ENCODE measurements at regions not wholly inside any gene's neighbourhood (a gene's known extent, or its start where the extent isn't known, plus 50 kb on each side); places are given as distances from the start of the nearest gene placed in this dataset.
"Not testable (repeated sequence)": the region's sequence is repeated elsewhere in the genome, so short reads cannot be mapped to it uniquely, and the experiment has no call there.

- Histone ChIP-seq H3K4me3 (no peak overlapping the region), H3K9me3 (no peaks in the 10 kb centered on the region), H3K27ac (no peak overlapping the region), H3K27me3 (replicated peaks; ENCODE audit: insufficient read depth) (no peaks in the 10 kb centered on the region), H3K4me1 (ENCODE audit: control insufficient read depth in 1 of 2, low read depth in 2 of 2) (no peaks in the 10 kb centered on the region), H3K36me3 (no peaks in the 10 kb centered on the region)
- ATAC-seq (ENCODE audit: insufficient number of reproducible peaks, low FRiP score, low read depth) (no peak), DNase-seq (ENCODE audit: low spot score) (no peak)
- TF ChIP-seq, protein P1, sequence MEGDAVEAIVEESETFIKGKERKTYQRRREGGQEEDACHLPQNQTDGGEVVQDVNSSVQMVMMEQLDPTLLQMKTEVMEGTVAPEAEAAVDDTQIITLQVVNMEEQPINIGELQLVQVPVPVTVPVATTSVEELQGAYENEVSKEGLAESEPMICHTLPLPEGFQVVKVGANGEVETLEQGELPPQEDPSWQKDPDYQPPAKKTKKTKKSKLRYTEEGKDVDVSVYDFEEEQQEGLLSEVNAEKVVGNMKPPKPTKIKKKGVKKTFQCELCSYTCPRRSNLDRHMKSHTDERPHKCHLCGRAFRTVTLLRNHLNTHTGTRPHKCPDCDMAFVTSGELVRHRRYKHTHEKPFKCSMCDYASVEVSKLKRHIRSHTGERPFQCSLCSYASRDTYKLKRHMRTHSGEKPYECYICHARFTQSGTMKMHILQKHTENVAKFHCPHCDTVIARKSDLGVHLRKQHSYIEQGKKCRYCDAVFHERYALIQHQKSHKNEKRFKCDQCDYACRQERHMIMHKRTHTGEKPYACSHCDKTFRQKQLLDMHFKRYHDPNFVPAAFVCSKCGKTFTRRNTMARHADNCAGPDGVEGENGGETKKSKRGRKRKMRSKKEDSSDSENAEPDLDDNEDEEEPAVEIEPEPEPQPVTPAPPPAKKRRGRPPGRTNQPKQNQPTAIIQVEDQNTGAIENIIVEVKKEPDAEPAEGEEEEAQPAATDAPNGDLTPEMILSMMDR (IDR thresholded peaks at IDR 0.05) = no peak
These were observed 788.4 kb downstream of the AACS start for GRCh38 chr12:125853670-125854069.

DNA sequence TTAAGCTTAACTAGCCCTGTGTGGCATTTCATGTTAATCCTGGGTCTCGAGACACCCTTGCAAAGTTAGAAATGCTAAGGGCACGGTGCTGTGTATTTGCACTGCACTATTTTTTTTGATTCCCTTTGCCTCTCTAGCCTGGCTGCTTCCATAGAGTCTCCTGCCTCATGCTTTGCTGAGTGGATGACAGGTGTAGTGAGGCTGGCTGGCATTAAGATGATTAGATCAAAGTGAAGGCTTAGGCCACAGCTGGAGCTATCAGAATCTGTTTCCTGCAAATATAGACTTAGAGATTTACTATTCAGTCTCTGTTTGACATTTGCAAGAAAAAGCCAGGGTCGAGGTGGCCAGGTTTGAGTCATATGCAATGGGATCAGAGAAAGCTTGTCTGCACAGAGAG lies 791.1 kb downstream of the AACS start:
- no peaks in the 10 kb centered on the region for H3K4me1 ChIP-seq (ENCODE audit: control insufficient read depth in 1 of 2, low read depth in 2 of 2)
- DNase-seq (ENCODE audit: low spot score) (no peak), ATAC-seq (ENCODE audit: insufficient number of reproducible peaks, low FRiP score, low read depth) (no peak)
- H3K9me3 ChIP-seq = no peaks in the 10 kb centered on the region
- no peak overlapping the region for H3K27ac ChIP-seq
- TF ChIP-seq, protein P1 (IDR thresholded peaks at IDR 0.05) = no peak
- H3K27me3 ChIP-seq (replicated peaks; ENCODE audit: insufficient read depth) = no peaks in the 10 kb centered on the region
- H3K36me3 ChIP-seq = no peaks in the 10 kb centered on the region
- no peak overlapping the region for H3K4me3 ChIP-seq

- Histone ChIP-seq H3K9me3 (no peaks in the 10 kb centered on the region), H3K27me3 (replicated peaks; ENCODE audit: insufficient read depth) (no peaks in the 10 kb centered on the region), H3K36me3 (no peaks in the 10 kb centered on the region), H3K4me1 (ENCODE audit: control insufficient read depth in 1 of 2, low read depth in 2 of 2) (no peaks in the 10 kb centered on the region), H3K4me3 (no peak overlapping the region), H3K27ac (no peak overlapping the region)
- TF ChIP-seq, protein P1 (IDR thresholded peaks at IDR 0.05) = no peak
- DNase-seq (ENCODE audit: low spot score) (no peak), ATAC-seq (ENCODE audit: insufficient number of reproducible peaks, low FRiP score, low read depth) (no peak)
These were observed 791.7 kb downstream of the AACS start for GRCh38 chr12:125856896-125857295.

DNA sequence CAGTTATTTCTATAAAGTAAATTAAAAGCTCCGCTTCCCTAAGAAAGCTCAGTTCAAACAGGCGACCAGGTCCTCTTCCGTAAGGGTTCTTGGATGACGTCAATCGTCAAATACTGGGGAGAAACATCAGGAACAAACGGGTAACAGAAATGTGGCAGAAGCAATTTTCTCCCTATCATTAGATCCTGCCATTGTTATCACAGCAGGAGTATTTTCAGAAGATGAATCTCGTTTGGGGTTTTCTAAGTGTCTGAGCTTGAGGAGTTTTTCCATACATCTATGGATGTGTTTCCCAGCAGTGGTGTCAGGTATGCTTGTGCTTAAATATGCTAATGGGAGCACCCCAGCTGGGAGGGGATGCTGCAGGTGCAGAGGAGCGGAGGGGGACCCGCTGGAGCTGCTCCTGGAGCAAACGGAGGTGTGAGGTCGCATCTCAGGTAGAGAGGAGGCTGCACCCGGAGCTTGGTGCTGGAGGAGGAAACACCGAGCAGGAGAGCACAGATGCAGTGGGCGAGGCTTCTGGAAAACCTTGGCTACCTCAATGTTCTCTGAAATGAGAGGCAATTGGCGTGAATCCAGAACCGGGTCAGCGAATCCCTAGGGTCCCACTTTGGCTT lies 795.5 kb downstream of the AACS start:
- Histone ChIP-seq H3K4me1 (ENCODE audit: control insufficient read depth in 1 of 2, low read depth in 2 of 2) (no peaks in the 10 kb centered on the region), H3K27me3 (replicated peaks; ENCODE audit: insufficient read depth) (no peaks in the 10 kb centered on the region), H3K36me3 (no peaks in the 10 kb centered on the region), H3K27ac (no peak overlapping the region), H3K9me3 (no peaks in the 10 kb centered on the region), H3K4me3 (no peak overlapping the region)
- no peak for DNase-seq (ENCODE audit: low spot score)
- TF ChIP-seq, protein P1 (IDR thresholded peaks at IDR 0.05) = no peak
- no peak for ATAC-seq (ENCODE audit: insufficient number of reproducible peaks, low FRiP score, low read depth)

- peak overlapping the region; percentile 60 for H3K4me3 ChIP-seq
- no peak for ATAC-seq (ENCODE audit: insufficient number of reproducible peaks, low FRiP score, low read depth)
- no peak overlapping the region for H3K27ac ChIP-seq
These were observed 796.4 kb downstream of the AACS start for GRCh38 chr12:125861299-125862281.

DNA sequence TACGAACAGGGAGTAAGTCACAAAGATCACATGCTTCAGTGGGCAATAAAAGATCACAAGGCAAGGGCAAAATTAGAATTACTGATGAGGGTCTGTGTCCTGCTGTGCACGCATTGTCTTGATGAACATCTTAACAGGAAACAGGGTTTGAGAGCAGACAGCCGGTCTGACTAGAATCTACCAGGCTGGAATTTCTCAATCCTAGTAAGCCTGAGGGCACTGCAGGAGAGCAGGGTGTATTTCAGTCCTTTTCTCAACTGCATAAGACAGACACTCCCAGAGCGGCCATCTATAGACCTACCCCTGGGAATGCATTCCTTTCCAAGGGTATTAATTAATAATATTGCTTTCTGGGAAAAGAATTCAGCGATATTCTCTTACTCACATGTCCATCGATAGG lies 800.0 kb downstream of the AACS start:
- not testable (repeated sequence) for H3K9me3 ChIP-seq; H3K4me3 ChIP-seq; H3K36me3 ChIP-seq; DNase-seq (ENCODE audit: low spot score); H3K27me3 ChIP-seq (replicated peaks; ENCODE audit: insufficient read depth); ATAC-seq (ENCODE audit: insufficient number of reproducible peaks, low FRiP score, low read depth); H3K4me1 ChIP-seq (ENCODE audit: control insufficient read depth in 1 of 2, low read depth in 2 of 2); H3K27ac ChIP-seq

More at GRCh38 chr12:125861299-125862281, 796.4 kb downstream of the AACS start:
- TF ChIP-seq, protein P1 (IDR thresholded peaks at IDR 0.05) = no peak
- Histone ChIP-seq H3K9me3 (no peaks in the 10 kb centered on the region), H3K36me3 (no peaks in the 10 kb centered on the region), H3K27me3 (replicated peaks; ENCODE audit: insufficient read depth) (no peaks in the 10 kb centered on the region), H3K4me1 (ENCODE audit: control insufficient read depth in 1 of 2, low read depth in 2 of 2) (no peaks in the 10 kb centered on the region)
- no peak for DNase-seq (ENCODE audit: low spot score)
